HG02981 (cell line): ENCODE measurements at regions not wholly inside any gene's neighbourhood (a gene's known extent, or its start where the extent isn't known, plus 50 kb on each side); places are given as distances from the start of the nearest gene placed in this dataset.

ENCODE experiments used
- ATAC-seq: cut with Tn5 transposase; IDR thresholded peaks from one replicate; pipeline ENCODE4 v1.9.1; 2021; ENCODE audit warnings: mild to moderate bottlenecking, moderate library complexity; ENCODE audit not compliant: unreplicated experiment

DNA sequence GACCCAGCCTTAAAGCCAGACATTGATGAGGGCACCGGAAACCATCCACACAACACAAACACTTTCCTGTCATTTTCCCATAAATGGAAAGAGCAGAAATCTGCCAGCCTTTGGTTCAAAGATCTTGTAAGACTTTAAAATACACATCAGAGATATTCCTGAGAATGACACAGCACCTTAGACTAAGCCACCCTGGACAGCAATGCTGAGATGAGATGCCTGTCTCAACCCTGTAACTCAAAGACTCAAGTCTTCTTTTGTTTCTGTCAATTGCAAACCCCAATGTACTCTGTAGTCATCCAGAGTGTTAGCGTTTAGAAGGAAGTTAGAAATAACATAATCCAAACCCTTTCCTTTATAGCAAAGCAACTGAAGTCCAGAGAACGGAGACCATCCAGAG, 119.2 kb downstream of the CCNA1 start:
- no peak for ATAC-seq

GRCh38 chr13:36552334-36552733, 120.0 kb downstream of the CCNA1 start:
- peak; percentile 55 for ATAC-seq

DNA sequence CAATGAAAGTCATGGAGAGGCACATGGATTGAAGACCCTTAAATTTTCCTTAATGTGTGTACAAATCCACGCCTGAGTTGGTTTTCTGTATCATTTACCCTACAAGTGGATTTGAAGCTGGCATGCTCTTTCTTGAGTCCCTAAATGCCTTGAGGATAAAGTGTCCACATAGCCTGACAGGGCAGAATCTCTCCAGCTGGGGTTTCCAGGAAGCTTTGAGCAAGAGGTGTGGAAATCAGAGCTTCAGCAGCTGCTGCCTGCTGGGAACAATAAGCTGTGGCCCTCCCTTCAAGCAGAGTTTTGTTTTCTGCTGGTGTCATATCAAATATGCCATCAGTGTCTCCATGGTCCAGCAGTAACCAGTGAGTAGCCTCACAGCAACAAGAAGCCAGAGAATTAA, 120.3 kb upstream of the SERTM1 start:
- ATAC-seq = no peak

- peak; percentile 52 for ATAC-seq
Measured at GRCh38 chr13:36555151-36555986, 118.5 kb upstream of the SERTM1 start.

- no peak for ATAC-seq
Measured at GRCh38 chr13:36559375-36559774, 114.4 kb upstream of the SERTM1 start.

DNA sequence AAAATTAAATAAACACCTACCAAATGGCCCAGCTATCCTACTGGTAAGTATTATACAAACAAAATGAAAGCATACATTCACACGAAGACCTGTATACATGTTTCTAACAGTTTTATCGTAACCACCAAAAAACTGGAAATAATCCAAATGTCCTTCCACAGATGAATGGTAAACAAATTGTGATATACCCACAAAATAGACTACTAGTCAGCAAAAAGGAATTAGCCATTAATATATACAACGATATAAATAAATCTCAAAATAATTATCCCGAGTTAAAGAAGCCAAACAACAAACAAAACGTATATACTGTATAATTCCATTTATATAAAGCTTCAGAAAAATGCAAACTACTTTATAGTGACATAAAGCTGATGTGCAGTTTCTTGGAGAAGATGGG, 106.3 kb upstream of the SERTM1 start:
- ATAC-seq = no peak

GRCh38 chr13:36570489-36570888, 103.3 kb upstream of the SERTM1 start:
- no peak for ATAC-seq

DNA sequence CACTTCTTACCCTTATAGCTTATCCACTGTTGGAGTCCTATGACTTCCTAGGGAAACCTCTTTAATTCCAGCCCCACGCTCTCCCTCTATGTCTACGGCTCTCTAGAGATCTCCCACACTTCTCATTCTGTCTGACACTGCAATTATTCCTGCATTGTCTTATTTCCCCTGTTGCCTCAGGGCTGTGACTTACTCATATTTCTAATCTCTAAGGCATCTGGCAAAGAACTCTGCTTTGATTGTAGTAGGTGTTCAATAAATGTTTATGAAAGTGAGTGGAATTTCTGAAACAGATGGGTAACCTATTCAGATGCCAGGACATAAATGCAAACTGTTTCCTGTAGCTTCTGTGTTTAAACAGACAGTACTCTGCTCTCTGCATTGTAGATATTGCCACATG, 102.4 kb upstream of the SERTM1 start:
- no peak for ATAC-seq

- ATAC-seq = no peak
Measured at GRCh38 chr13:36582977-36583376, 90.8 kb upstream of the SERTM1 start.

GRCh38 chr13:36599641-36600040, 74.2 kb upstream of the SERTM1 start:
- ATAC-seq = no peak

DNA sequence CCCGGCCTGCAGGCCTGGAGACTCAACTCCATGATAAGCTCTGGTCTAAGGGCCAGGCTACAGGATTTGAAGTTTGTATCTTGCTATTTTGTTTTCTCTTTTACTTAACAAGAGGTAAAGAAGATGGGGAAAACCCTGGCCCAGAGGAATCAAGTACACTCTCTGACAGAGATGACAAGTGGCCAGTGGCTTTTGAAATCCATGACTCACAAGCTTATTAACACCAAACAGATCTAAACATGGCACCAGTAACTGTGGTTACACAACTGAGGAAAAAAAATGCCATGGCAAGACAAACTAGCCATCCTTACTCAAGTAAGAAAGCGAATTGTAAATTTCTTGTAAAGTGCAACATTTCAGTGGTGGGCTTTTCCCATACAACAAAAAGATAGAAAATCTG, 72.6 kb upstream of the SERTM1 start:
- no peak for ATAC-seq

GRCh38 chr13:36606060-36606459, 67.8 kb upstream of the SERTM1 start:
- ATAC-seq = no peak

- ATAC-seq = no peak
Measured at GRCh38 chr13:36608474-36608873, 65.3 kb upstream of the SERTM1 start.

GRCh38 chr13:36612230-36612629, 61.6 kb upstream of the SERTM1 start:
- ATAC-seq = no peak

- no peak for ATAC-seq
Measured at GRCh38 chr13:36616706-36617105, 57.1 kb upstream of the SERTM1 start.

- ATAC-seq = no peak
Measured at GRCh38 chr13:36619535-36619934, 54.3 kb upstream of the SERTM1 start.
